ENCODE measurements at regions not wholly inside any gene's neighbourhood (a gene's known extent, or its start where the extent isn't known, plus 50 kb on each side); places are given as distances from the start of the nearest gene placed in this dataset.
A peak's percentile ranks its signal among the peaks of the same experiment; 100 is the strongest.

DNA sequence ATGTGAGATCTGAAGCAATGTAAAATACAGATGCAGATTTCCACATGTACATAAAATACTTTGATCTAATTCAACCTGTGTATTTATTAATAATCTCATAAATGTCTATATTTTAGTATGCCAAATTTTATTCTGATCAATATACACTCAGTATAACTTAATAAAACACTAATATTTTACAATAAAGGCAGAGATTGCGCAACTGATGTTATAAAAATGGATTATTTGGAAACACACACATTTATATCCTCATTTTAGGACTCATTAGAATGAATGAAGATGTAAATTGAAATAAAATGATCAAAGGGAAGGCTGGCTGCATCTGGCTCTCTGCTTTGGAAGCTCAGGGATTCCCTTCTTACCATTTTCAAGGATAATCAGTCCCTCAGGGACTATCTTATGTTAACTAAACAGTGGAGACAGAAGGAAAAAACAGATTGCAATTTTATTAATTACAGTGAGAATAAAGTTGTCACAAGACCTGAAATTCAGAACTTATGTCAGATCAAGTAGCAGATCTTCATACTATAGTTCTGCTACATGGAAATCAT, 900.9 kb upstream of the EPHA5 start:
- no peak for TF ChIP-seq USF1 (IDR thresholded peaks at IDR 0.05)
- no peak for TF ChIP-seq RAD21 (IDR thresholded peaks at IDR 0.05; ENCODE audit: low read depth)
- no peak for TF ChIP-seq TEAD4 (IDR thresholded peaks at IDR 0.05)
- TF ChIP-seq EP300 (IDR thresholded peaks at IDR 0.05; ENCODE audit: borderline replicate concordance), result no peak
- TF ChIP-seq REST (IDR thresholded peaks at IDR 0.05; ENCODE audit: low read depth), result no peak
- TF ChIP-seq, protein P1, sequence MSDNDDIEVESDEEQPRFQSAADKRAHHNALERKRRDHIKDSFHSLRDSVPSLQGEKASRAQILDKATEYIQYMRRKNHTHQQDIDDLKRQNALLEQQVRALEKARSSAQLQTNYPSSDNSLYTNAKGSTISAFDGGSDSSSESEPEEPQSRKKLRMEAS (IDR thresholded peaks at IDR 0.05), result no peak
- peak; percentile 87 for TF ChIP-seq CEBPB (IDR thresholded peaks at IDR 0.05)
